GM23338 (cell line): ENCODE measurements at regions not wholly inside any gene's neighbourhood (a gene's known extent, or its start where the extent isn't known, plus 50 kb on each side); places are given as distances from the start of the nearest gene placed in this dataset.

Source experiments
- ATAC-seq: fragments of 200-7000 bp; cut with Tn5 transposase; 3 replicates; pipeline ENCODE4 v1.9.1; 2020
- DNase-seq: peaks from one replicate; pipeline ENCODE4 v3.0.0-alpha.2; 2015; ENCODE audit warnings: low spot score
- H2AFZ ChIP-seq: fragments of 200-600 bp; sonication (generic); 2 replicates; pipeline ENCODE4 v1.8.0; 2016; ENCODE audit warnings: antibody characterized with exemption, mild to moderate bottlenecking, moderate library complexity
- H3F3A ChIP-seq: fragments of 200-600 bp; sonication (generic); replicated peaks from 2 replicates; pipeline ENCODE4 v1.8.0; 2017; ENCODE audit warnings: antibody characterized with exemption, mixed run types, low read depth
- H3K27ac ChIP-seq: fragments of 200-600 bp; sonication (generic); 2 replicates; pipeline ENCODE4 v1.6.1; 2016; ENCODE audit warnings: low read depth
- H3K27me3 ChIP-seq: fragments of 200-600 bp; sonication (generic); 2 replicates; pipeline ENCODE4 v1.8.0; 2016; ENCODE audit warnings: mild to moderate bottlenecking, mixed run types, moderate library complexity; ENCODE audit not compliant: insufficient read depth
- H3K36me3 ChIP-seq: fragments of 200-600 bp; sonication (generic); 2 replicates; pipeline ENCODE4 v1.8.0; 2016; ENCODE audit warnings: mild to moderate bottlenecking; ENCODE audit not compliant: insufficient read depth
- H3K4me1 ChIP-seq: fragments of 200-600 bp; sonication (generic); 2 replicates; pipeline ENCODE4 v1.8.0; 2016; ENCODE audit warnings: mild to moderate bottlenecking, moderate library complexity; ENCODE audit not compliant: insufficient read depth
- H3K4me2 ChIP-seq: fragments of 200-600 bp; sonication (generic); 2 replicates; pipeline ENCODE4 v1.7.1; 2017; ENCODE audit warnings: mixed run types
- H3K4me3 ChIP-seq: fragments of 200-600 bp; sonication (generic); 2 replicates; pipeline ENCODE4 v1.6.1; 2016; ENCODE audit warnings: mixed run types
- H3K79me2 ChIP-seq: fragments of 200-600 bp; sonication (generic); replicated peaks from 2 replicates; pipeline ENCODE4 v1.8.0; 2017; ENCODE audit warnings: mild to moderate bottlenecking; ENCODE audit not compliant: insufficient read depth
- H3K9me2 ChIP-seq: fragments of 200-600 bp; sonication (generic); 2 replicates; pipeline ENCODE4 v1.8.0; 2017; ENCODE audit not compliant: insufficient read depth
- H4K20me1 ChIP-seq: fragments of 200-600 bp; sonication (generic); replicated peaks from 2 replicates; pipeline ENCODE4 v1.8.0; 2017; ENCODE audit warnings: mild to moderate bottlenecking; ENCODE audit not compliant: insufficient read depth
- H3K27ac Mint-ChIP-seq: 2 replicates; pipeline ENCODE4 v1.8.0; 2020; ENCODE audit warnings: inconsistent platforms, mild to moderate bottlenecking, moderate library complexity, mixed read lengths
- H3K27me3 Mint-ChIP-seq: 3 replicates; pipeline ENCODE4 v1.8.0; 2022; ENCODE audit warnings: low read depth, mild to moderate bottlenecking, moderate library complexity, mixed read lengths, inconsistent platforms; ENCODE audit not compliant: insufficient read depth, poor library complexity
- H3K36me3 Mint-ChIP-seq: 3 replicates; pipeline ENCODE4 v1.8.0; 2021; ENCODE audit warnings: low read depth, mild to moderate bottlenecking, inconsistent platforms, moderate library complexity, mixed read lengths
- H3K4me1 Mint-ChIP-seq: 3 replicates; pipeline ENCODE4 v1.8.0; 2020; ENCODE audit warnings: mild to moderate bottlenecking, inconsistent platforms, mixed read lengths
- H3K4me3 Mint-ChIP-seq: 3 replicates; pipeline ENCODE4 v1.8.0; 2021; ENCODE audit warnings: moderate library complexity, mild to moderate bottlenecking, inconsistent platforms, mixed read lengths
- H3K9me3 Mint-ChIP-seq: 3 replicates; pipeline ENCODE4 v1.8.0; 2020; ENCODE audit warnings: moderate library complexity, mild to moderate bottlenecking, inconsistent platforms, mixed read lengths
- EZH2 ChIP-seq: fragments of 200-600 bp; sonication (generic); IDR thresholded peaks from one replicate; pipeline ENCODE4 v1.8.0; 2017; ENCODE audit warnings: antibody characterized with exemption, mild to moderate bottlenecking, low read depth; ENCODE audit not compliant: unreplicated experiment
- EZH2phosphoT487 ChIP-seq: fragments of 200-600 bp; sonication (generic); IDR thresholded peaks from one replicate; pipeline ENCODE4 v1.8.1; 2018; ENCODE audit warnings: antibody characterized with exemption; ENCODE audit not compliant: unreplicated experiment
- JUNB ChIP-seq: IDR thresholded peaks from one replicate; pipeline ENCODE4 v1.6.1; 2016; ENCODE audit warnings: antibody characterized with exemption; ENCODE audit not compliant: unreplicated experiment
- NANOG ChIP-seq: IDR thresholded peaks from 2 replicates; pipeline ENCODE4 v1.6.1; 2016; ENCODE audit warnings: antibody characterized with exemption, borderline replicate concordance
- POLR2AphosphoS5 ChIP-seq: IDR thresholded peaks from 2 replicates; pipeline ENCODE4 v1.6.1; 2016; ENCODE audit warnings: antibody characterized with exemption, low read depth
- REST ChIP-seq: IDR thresholded peaks from one replicate; pipeline ENCODE4 v1.6.1; 2018; ENCODE audit warnings: antibody characterized with exemption; ENCODE audit not compliant: unreplicated experiment
- STAT1 ChIP-seq: IDR thresholded peaks from one replicate; pipeline ENCODE4 v1.6.1; 2016; ENCODE audit warnings: antibody characterized with exemption; ENCODE audit not compliant: unreplicated experiment
- ZNF114 ChIP-seq: fragments of 250-450 bp; sonication (Bioruptor Pico); IDR thresholded peaks from 2 replicates; pipeline ENCODE4 v1.5.0; 2020; ENCODE audit warnings: mild to moderate bottlenecking, moderate library complexity
- ZNF331 ChIP-seq: fragments of 250-450 bp; sonication (Bioruptor Pico); IDR thresholded peaks from 2 replicates; pipeline ENCODE4 v1.5.0; 2020; ENCODE audit warnings: low read depth, mild to moderate bottlenecking, moderate library complexity
- TF ChIP-seq, protein P1 (sequence below): fragments of 250-450 bp; sonication (Bioruptor Pico); IDR thresholded peaks from 2 replicates; pipeline ENCODE4 v1.5.0; 2020; ENCODE audit warnings: mild to moderate bottlenecking, moderate library complexity
- TF ChIP-seq, protein P2 (sequence below): IDR thresholded peaks from 2 replicates; pipeline ENCODE4 v1.6.1; 2016; ENCODE audit warnings: antibody characterized with exemption

- no peaks in the 10 kb centered on the region for H3F3A ChIP-seq
- no peak for DNase-seq
- H2AFZ ChIP-seq = no peak overlapping the region
- no peaks in the 10 kb centered on the region for H3K27me3 ChIP-seq
- H3K4me1 Mint-ChIP-seq = no peaks in the 10 kb centered on the region
- H3K36me3 ChIP-seq = no peaks in the 10 kb centered on the region
- no peak overlapping the region for H3K4me3 Mint-ChIP-seq
- H3K27ac ChIP-seq = no peak overlapping the region
- H3K4me1 ChIP-seq = no peaks in the 10 kb centered on the region
- H3K4me3 ChIP-seq = no peak overlapping the region
- H3K4me2 ChIP-seq = no peak overlapping the region
- H3K27ac Mint-ChIP-seq = no peak overlapping the region
- TF ChIP-seq ZNF114 (CRISPR knock-in tag) (no peak), NANOG (no peak), ZNF331 (CRISPR knock-in tag) (no peak), EZH2 (no peak), POLR2AphosphoS5 (no peak), STAT1 (no peak), EZH2phosphoT487 (no peak), JUNB (no peak), REST (no peak)
- TF ChIP-seq, protein P1, sequence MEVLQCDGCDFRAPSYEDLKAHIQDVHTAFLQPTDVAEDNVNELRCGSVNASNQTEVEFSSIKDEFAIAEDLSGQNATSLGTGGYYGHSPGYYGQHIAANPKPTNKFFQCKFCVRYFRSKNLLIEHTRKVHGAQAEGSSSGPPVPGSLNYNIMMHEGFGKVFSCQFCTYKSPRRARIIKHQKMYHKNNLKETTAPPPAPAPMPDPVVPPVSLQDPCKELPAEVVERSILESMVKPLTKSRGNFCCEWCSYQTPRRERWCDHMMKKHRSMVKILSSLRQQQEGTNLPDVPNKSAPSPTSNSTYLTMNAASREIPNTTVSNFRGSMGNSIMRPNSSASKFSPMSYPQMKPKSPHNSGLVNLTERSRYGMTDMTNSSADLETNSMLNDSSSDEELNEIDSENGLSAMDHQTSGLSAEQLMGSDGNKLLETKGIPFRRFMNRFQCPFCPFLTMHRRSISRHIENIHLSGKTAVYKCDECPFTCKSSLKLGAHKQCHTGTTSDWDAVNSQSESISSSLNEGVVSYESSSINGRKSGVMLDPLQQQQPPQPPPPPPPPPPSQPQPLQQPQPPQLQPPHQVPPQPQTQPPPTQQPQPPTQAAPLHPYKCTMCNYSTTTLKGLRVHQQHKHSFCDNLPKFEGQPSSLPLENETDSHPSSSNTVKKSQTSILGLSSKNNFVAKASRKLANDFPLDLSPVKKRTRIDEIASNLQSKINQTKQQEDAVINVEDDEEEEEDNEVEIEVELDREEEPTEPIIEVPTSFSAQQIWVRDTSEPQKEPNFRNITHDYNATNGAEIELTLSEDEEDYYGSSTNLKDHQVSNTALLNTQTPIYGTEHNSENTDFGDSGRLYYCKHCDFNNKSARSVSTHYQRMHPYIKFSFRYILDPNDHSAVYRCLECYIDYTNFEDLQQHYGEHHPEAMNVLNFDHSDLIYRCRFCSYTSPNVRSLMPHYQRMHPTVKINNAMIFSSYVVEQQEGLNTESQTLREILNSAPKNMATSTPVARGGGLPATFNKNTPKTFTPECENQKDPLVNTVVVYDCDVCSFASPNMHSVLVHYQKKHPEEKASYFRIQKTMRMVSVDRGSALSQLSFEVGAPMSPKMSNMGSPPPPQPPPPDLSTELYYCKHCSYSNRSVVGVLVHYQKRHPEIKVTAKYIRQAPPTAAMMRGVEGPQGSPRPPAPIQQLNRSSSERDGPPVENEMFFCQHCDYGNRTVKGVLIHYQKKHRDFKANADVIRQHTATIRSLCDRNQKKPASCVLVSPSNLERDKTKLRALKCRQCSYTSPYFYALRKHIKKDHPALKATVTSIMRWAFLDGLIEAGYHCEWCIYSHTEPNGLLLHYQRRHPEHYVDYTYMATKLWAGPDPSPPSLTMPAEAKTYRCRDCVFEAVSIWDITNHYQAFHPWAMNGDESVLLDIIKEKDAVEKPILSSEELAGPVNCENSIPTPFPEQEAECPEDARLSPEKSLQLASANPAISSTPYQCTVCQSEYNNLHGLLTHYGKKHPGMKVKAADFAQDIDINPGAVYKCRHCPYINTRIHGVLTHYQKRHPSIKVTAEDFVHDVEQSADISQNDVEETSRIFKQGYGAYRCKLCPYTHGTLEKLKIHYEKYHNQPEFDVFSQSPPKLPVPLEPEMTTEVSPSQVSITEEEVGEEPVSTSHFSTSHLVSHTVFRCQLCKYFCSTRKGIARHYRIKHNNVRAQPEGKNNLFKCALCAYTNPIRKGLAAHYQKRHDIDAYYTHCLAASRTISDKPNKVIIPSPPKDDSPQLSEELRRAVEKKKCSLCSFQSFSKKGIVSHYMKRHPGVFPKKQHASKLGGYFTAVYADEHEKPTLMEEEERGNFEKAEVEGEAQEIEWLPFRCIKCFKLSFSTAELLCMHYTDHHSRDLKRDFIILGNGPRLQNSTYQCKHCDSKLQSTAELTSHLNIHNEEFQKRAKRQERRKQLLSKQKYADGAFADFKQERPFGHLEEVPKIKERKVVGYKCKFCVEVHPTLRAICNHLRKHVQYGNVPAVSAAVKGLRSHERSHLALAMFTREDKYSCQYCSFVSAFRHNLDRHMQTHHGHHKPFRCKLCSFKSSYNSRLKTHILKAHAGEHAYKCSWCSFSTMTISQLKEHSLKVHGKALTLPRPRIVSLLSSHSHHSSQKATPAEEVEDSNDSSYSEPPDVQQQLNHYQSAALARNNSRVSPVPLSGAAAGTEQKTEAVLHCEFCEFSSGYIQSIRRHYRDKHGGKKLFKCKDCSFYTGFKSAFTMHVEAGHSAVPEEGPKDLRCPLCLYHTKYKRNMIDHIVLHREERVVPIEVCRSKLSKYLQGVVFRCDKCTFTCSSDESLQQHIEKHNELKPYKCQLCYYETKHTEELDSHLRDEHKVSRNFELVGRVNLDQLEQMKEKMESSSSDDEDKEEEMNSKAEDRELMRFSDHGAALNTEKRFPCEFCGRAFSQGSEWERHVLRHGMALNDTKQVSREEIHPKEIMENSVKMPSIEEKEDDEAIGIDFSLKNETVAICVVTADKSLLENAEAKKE = no peak
- TF ChIP-seq, protein P2, sequence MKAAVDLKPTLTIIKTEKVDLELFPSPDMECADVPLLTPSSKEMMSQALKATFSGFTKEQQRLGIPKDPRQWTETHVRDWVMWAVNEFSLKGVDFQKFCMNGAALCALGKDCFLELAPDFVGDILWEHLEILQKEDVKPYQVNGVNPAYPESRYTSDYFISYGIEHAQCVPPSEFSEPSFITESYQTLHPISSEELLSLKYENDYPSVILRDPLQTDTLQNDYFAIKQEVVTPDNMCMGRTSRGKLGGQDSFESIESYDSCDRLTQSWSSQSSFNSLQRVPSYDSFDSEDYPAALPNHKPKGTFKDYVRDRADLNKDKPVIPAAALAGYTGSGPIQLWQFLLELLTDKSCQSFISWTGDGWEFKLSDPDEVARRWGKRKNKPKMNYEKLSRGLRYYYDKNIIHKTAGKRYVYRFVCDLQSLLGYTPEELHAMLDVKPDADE = no peak
- H4K20me1 ChIP-seq = no peaks in the 10 kb centered on the region
- peaks cover 3% of the 10 kb centered on the region for H3K36me3 Mint-ChIP-seq
- ATAC-seq = no peak
- H3K27me3 Mint-ChIP-seq = peaks cover 8% of the 10 kb centered on the region
- peaks cover 10% of the 10 kb centered on the region for H3K9me3 Mint-ChIP-seq
- H3K79me2 ChIP-seq = no peaks in the 10 kb centered on the region
- H3K9me2 ChIP-seq = no peaks in the 10 kb centered on the region
Observed at GRCh38 chr17:69858460-69858859, 216.6 kb upstream of the KCNJ16 start.
